ENCODE measurements at regions not wholly inside any gene's neighbourhood (a gene's known extent, or its start where the extent isn't known, plus 50 kb on each side); places are given as distances from the start of the nearest gene placed in this dataset.

DNA sequence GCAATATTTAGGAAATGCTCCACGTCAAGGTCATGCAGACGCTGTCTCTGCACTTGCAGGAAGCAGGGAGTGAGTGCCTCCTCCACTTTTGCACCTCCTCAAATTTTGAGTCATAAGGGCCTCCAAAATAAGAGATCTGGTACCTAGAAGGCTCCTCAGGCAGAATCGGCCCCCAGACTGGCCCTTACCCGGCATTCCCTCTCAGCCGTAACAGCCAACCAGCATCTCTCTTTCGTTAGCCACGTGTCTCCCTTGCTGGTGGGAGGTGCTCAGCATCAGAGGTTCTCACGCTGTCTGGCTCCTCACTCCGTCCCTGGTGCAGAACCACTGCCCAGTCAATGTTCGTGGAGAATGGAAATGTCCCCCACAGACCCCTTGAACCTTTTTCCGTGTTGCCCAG is 75.3 kb downstream of the ANKRD60 start:
- Histone ChIP-seq H3K79me2 (ENCODE audit: insufficient read depth, low read length) (no peaks in the 10 kb centered on the region), H3K36me3 (ENCODE audit: control insufficient read depth in 1 of 2, insufficient read depth in 2 of 2, low read length in 2 of 2) (no peaks in the 10 kb centered on the region), H3K9me3 (ENCODE audit: control insufficient read depth in 1 of 2, insufficient read depth in 1 of 2, low read depth in 1 of 2, low read length in 2 of 2) (no peaks in the 10 kb centered on the region), H3K4me2 (ENCODE audit: low read length) (no peak overlapping the region), H3K27me3 (ENCODE audit: insufficient read depth, low read length) (peaks cover 37% of the 10 kb centered on the region), H3K27ac (ENCODE audit: low read depth, low read length) (no peak overlapping the region), H3K9me2 (ENCODE audit: insufficient read depth) (no peaks in the 10 kb centered on the region), H4K20me1 (ENCODE audit: insufficient read depth) (no peaks in the 10 kb centered on the region), H3K4me1 (ENCODE audit: control insufficient read depth in 1 of 2, insufficient read depth in 2 of 2, low read length in 2 of 2) (no peaks in the 10 kb centered on the region), H3K9ac (ENCODE audit: low read length) (no peak overlapping the region), H3K4me3 (replicated peaks in 1 of 2; ENCODE audit: low read depth in 1 of 2, low read length in 2 of 2) (no peak overlapping the region), H2AFZ (ENCODE audit: low read depth, low read length, poor library complexity, severe bottlenecking) (no peak overlapping the region)
- intact Hi-C loops (cut with micrococcal nuclease), result no loop called here
- ChIA-PET RAD21 (ENCODE audit: low non-redundant PET in 1 of 2, low total read pairs in 2 of 2, uncharacterized antibody in 2 of 2, unreplicated experiment in 2 of 2) (no interaction called here), CTCF (no interaction called here), POLR2A (no interaction called here)
- ATAC-seq (no peak), DNase-seq (ENCODE audit: low read depth, low spot score) (no peak)
- BruUV-seq (replicated peaks), result no TSS peak
- TF ChIP-seq FOSL1 (IDR thresholded peaks at IDR 0.05; ENCODE audit: low read depth), result no peak
- TF ChIP-seq CEBPB (IDR thresholded peaks at IDR 0.05; ENCODE audit: low read depth), result no peak
- TF ChIP-seq, protein P1, sequence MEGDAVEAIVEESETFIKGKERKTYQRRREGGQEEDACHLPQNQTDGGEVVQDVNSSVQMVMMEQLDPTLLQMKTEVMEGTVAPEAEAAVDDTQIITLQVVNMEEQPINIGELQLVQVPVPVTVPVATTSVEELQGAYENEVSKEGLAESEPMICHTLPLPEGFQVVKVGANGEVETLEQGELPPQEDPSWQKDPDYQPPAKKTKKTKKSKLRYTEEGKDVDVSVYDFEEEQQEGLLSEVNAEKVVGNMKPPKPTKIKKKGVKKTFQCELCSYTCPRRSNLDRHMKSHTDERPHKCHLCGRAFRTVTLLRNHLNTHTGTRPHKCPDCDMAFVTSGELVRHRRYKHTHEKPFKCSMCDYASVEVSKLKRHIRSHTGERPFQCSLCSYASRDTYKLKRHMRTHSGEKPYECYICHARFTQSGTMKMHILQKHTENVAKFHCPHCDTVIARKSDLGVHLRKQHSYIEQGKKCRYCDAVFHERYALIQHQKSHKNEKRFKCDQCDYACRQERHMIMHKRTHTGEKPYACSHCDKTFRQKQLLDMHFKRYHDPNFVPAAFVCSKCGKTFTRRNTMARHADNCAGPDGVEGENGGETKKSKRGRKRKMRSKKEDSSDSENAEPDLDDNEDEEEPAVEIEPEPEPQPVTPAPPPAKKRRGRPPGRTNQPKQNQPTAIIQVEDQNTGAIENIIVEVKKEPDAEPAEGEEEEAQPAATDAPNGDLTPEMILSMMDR (IDR thresholded peaks at IDR 0.05 in 2 of 3, conservative IDR thresholded peaks at IDR 0.05 in 1 of 3; ENCODE audit: borderline replicate concordance in 1 of 3, insufficient read depth in 1 of 3, low read depth in 2 of 3, low read length in 2 of 3), result no peak
- TF ChIP-seq, protein P2, sequence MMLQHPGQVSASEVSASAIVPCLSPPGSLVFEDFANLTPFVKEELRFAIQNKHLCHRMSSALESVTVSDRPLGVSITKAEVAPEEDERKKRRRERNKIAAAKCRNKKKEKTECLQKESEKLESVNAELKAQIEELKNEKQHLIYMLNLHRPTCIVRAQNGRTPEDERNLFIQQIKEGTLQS (IDR thresholded peaks at IDR 0.05), result no peak
- no peak for TF ChIP-seq POLR2A (IDR thresholded peaks at IDR 0.05; ENCODE audit: borderline replicate concordance, extremely low read depth, insufficient read depth, insufficient read length)
- TF ChIP-seq EZH2 (IDR thresholded peaks at IDR 0.05), result no peak
- TF ChIP-seq, protein P3, sequence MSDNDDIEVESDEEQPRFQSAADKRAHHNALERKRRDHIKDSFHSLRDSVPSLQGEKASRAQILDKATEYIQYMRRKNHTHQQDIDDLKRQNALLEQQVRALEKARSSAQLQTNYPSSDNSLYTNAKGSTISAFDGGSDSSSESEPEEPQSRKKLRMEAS (IDR thresholded peaks at IDR 0.05), result no peak
- TF ChIP-seq SRF (IDR thresholded peaks at IDR 0.05; ENCODE audit: low read depth), result no peak
- TF ChIP-seq JUND (IDR thresholded peaks at IDR 0.05), result no peak
- TF ChIP-seq TCF7L2 (IDR thresholded peaks at IDR 0.05; ENCODE audit: borderline replicate concordance, extremely low read depth, insufficient read depth, insufficient read length), result no peak
- TF ChIP-seq POLR2AphosphoS5 (IDR thresholded peaks at IDR 0.05; ENCODE audit: low read depth, low read length), result no peak
- TF ChIP-seq ZFX (IDR thresholded peaks at IDR 0.05), result no peak
- no peak for TF ChIP-seq ELF1 (IDR thresholded peaks at IDR 0.05; ENCODE audit: borderline replicate concordance, low read depth)
- no peak for TF ChIP-seq YY1 (IDR thresholded peaks at IDR 0.05; ENCODE audit: extremely low read depth, insufficient replicate concordance, low read depth, low read length)
- TF ChIP-seq CBX3 (IDR thresholded peaks at IDR 0.05; ENCODE audit: low read depth), result no peak
- TF ChIP-seq ZNF274 (IDR thresholded peaks at IDR 0.05; ENCODE audit: low read depth, low read length), result no peak
- TF ChIP-seq EZH2phosphoT487 (IDR thresholded peaks at IDR 0.05; ENCODE audit: borderline replicate concordance), result no peak
- TF ChIP-seq, protein P4, sequence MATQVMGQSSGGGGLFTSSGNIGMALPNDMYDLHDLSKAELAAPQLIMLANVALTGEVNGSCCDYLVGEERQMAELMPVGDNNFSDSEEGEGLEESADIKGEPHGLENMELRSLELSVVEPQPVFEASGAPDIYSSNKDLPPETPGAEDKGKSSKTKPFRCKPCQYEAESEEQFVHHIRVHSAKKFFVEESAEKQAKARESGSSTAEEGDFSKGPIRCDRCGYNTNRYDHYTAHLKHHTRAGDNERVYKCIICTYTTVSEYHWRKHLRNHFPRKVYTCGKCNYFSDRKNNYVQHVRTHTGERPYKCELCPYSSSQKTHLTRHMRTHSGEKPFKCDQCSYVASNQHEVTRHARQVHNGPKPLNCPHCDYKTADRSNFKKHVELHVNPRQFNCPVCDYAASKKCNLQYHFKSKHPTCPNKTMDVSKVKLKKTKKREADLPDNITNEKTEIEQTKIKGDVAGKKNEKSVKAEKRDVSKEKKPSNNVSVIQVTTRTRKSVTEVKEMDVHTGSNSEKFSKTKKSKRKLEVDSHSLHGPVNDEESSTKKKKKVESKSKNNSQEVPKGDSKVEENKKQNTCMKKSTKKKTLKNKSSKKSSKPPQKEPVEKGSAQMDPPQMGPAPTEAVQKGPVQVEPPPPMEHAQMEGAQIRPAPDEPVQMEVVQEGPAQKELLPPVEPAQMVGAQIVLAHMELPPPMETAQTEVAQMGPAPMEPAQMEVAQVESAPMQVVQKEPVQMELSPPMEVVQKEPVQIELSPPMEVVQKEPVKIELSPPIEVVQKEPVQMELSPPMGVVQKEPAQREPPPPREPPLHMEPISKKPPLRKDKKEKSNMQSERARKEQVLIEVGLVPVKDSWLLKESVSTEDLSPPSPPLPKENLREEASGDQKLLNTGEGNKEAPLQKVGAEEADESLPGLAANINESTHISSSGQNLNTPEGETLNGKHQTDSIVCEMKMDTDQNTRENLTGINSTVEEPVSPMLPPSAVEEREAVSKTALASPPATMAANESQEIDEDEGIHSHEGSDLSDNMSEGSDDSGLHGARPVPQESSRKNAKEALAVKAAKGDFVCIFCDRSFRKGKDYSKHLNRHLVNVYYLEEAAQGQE (IDR thresholded peaks at IDR 0.05; ENCODE audit: low read depth), result no peak
- TF ChIP-seq EGR1 (IDR thresholded peaks at IDR 0.05; ENCODE audit: low read depth), result no peak

Data from HCT116 (cell line).